Sigmoid colon (tissue), 6 donors: ENCODE measurements at regions not wholly inside any gene's neighbourhood (a gene's known extent, or its start where the extent isn't known, plus 50 kb on each side); places are given as distances from the start of the nearest gene placed in this dataset.

Source experiments
- DNase-seq: peaks from one replicate; pipeline ENCODE4 v3.0.0-alpha.2; 2019
- H3K27ac ChIP-seq, 4 donors: fragments of 200-600 bp; sonication (generic); one replicate each; pipeline ENCODE4 v1.5.1; 2016 to 2019; ENCODE audit warnings: mild to moderate bottlenecking in 1 of 4
- H3K27me3 ChIP-seq, 3 donors: fragments of 200-600 bp; sonication (generic); one replicate each; pipeline ENCODE4 v1.5.1; 2019; ENCODE audit warnings: mild to moderate bottlenecking in 1 of 3
- H3K36me3 ChIP-seq, 4 donors: fragments of 200-600 bp; sonication (generic); one replicate each; pipeline ENCODE4 v1.5.1; 2016 to 2019
- H3K4me1 ChIP-seq, 4 donors: fragments of 200-600 bp; sonication (generic); one replicate each; pipeline ENCODE4 v1.5.1; 2017 to 2019
- H3K4me3 ChIP-seq, 4 donors: fragments of 200-600 bp; sonication (generic); one replicate each; pipeline ENCODE4 v1.5.1; 2017 to 2019; ENCODE audit warnings: mild to moderate bottlenecking in 2 of 4, moderate library complexity in 1 of 4
- H3K9me3 ChIP-seq, 4 donors: fragments of 200-600 bp in 3 of 4; sonication (generic) in 3 of 4; one replicate each; pipeline versions ENCODE4 v1.5.1 to v1.6.1; 2013 to 2019
- CTCF ChIP-seq, 4 experiments: fragments of 450-650 bp in 3 of 4; fragments of 200-600 bp in 1 of 4; IDR thresholded peaks; one replicate each; pipeline ENCODE4 v1.5.1; 2016 to 2019; ENCODE audit warnings: antibody characterized with exemption in 4 of 4, mild to moderate bottlenecking in 3 of 4, moderate library complexity in 2 of 4
- EP300 ChIP-seq, 4 donors: sonication (generic); formaldehyde crosslinking; IDR thresholded peaks; one replicate each; pipeline ENCODE4 v1.6.1; 2017; ENCODE audit warnings: antibody characterized with exemption in 4 of 4
- POLR2A ChIP-seq, 2 donors: fragments of 450-650 bp; IDR thresholded peaks; one replicate each; pipeline ENCODE4 v1.6.1; 2016; ENCODE audit warnings: antibody characterized with exemption in 2 of 2, mild to moderate bottlenecking in 2 of 2, moderate library complexity in 2 of 2
- POLR2AphosphoS5 ChIP-seq, 4 donors: sonication (generic); formaldehyde crosslinking; IDR thresholded peaks; one replicate each; pipeline ENCODE4 v1.6.1; 2017; ENCODE audit warnings: antibody characterized with exemption in 4 of 4
- WGBS, 2 donors: extraction: QIAGEN DNeasy Blood & Tissue Kit; methylation state at CpG; one replicate each; pipeline ENCODE4 v1.1.7; 2013; 5-methylcytosine and 5-hydroxymethylcytosine counted together
- intact Hi-C: fragments of 100-400 bp; cut with DNase I; formaldehyde crosslinking; loops from one replicate; pipeline ENCODE4 v1.15.1; 2023
- donor health status: healthy with polysubstance abuse.
- donor health status: healthy.

GRCh38 chr5:44646016-44646415 lies 162.7 kb upstream of the MRPS30 start:
- H3K4me3 ChIP-seq, result no peak overlapping the region
- no peaks in the 10 kb centered on the region for H3K36me3 ChIP-seq
- TF ChIP-seq POLR2AphosphoS5 (IDR thresholded peaks at IDR 0.05) (peak in 1 of 4 donors; percentile 15), EP300 (IDR thresholded peaks at IDR 0.05) (no peak), POLR2A (IDR thresholded peaks at IDR 0.05) (no peak), CTCF (IDR thresholded peaks at IDR 0.05) (no peak)
- H3K4me1 ChIP-seq, result peaks cover 0 to 15% (median 8%) of the 10 kb centered on the region in 4 donors
- no peaks in the 10 kb centered on the region for H3K27me3 ChIP-seq
- DNase-seq, result no peak
- H3K27ac ChIP-seq, result no peak overlapping the region
- intact Hi-C loops, result no loop called here
- no peaks in the 10 kb centered on the region for H3K9me3 ChIP-seq
- 44 to 62% methylated on average over 4 of the region's 4 CpGs for WGBS, 2 donors

- Histone ChIP-seq H3K27ac (no peak overlapping the region), H3K9me3 (no peaks in the 10 kb centered on the region), H3K36me3 (no peaks in the 10 kb centered on the region), H3K27me3 (no peaks in the 10 kb centered on the region), H3K4me1 (peaks cover 0 to 15% (median 8%) of the 10 kb centered on the region in 4 donors), H3K4me3 (no peak overlapping the region)
- TF ChIP-seq CTCF (IDR thresholded peaks at IDR 0.05) (no peak), POLR2A (IDR thresholded peaks at IDR 0.05) (no peak), POLR2AphosphoS5 (IDR thresholded peaks at IDR 0.05) (no peak), EP300 (IDR thresholded peaks at IDR 0.05) (no peak)
- no peak for DNase-seq
- intact Hi-C loops, result no loop called here
- WGBS, 2 donors, result 78 to 86% methylated on average over 2 of the region's 2 CpGs
Observed at GRCh38 chr5:44645502-44645901, 163.2 kb upstream of the MRPS30 start.

- Histone ChIP-seq H3K4me3 (no peak overlapping the region), H3K27me3 (no peaks in the 10 kb centered on the region), H3K27ac (no peak overlapping the region), H3K4me1 (peaks cover 0 to 15% (median 8%) of the 10 kb centered on the region in 4 donors), H3K36me3 (no peaks in the 10 kb centered on the region), H3K9me3 (no peaks in the 10 kb centered on the region)
- intact Hi-C loops, result no loop called here
- DNase-seq, result no peak
- TF ChIP-seq POLR2A (IDR thresholded peaks at IDR 0.05), result no peak
- TF ChIP-seq EP300 (IDR thresholded peaks at IDR 0.05), result no peak
- no peak for TF ChIP-seq CTCF (IDR thresholded peaks at IDR 0.05)
- TF ChIP-seq POLR2AphosphoS5 (IDR thresholded peaks at IDR 0.05), result no peak
- 69 to 75% methylated on average over 3 of the region's 3 CpGs for WGBS, 2 donors
Observed at GRCh38 chr5:44644628-44645027, 164.1 kb upstream of the MRPS30 start.

GRCh38 chr5:44641820-44642219 lies 166.9 kb upstream of the MRPS30 start:
- no peaks in the 10 kb centered on the region for H3K9me3 ChIP-seq

More at GRCh38 chr5:44641820-44642219, 166.9 kb upstream of the MRPS30 start:
- no peaks in the 10 kb centered on the region for H3K36me3 ChIP-seq
- no peak overlapping the region for H3K4me3 ChIP-seq
- H3K4me1 ChIP-seq, result peaks cover 0 to 21% (median 10%) of the 10 kb centered on the region in 4 donors
- no peak for TF ChIP-seq POLR2AphosphoS5 (IDR thresholded peaks at IDR 0.05)
- no peak for TF ChIP-seq POLR2A (IDR thresholded peaks at IDR 0.05)
- TF ChIP-seq CTCF (IDR thresholded peaks at IDR 0.05), result no peak
- no peak for TF ChIP-seq EP300 (IDR thresholded peaks at IDR 0.05)
- 90 to 91% methylated on average over 2 of the region's 2 CpGs for WGBS, 2 donors
- no peak overlapping the region for H3K27ac ChIP-seq
- intact Hi-C loops, result no loop called here
- no peak for DNase-seq
- no peaks in the 10 kb centered on the region for H3K27me3 ChIP-seq
